ENCODE measurements at regions not wholly inside any gene's neighbourhood (a gene's known extent, or its start where the extent isn't known, plus 50 kb on each side); places are given as distances from the start of the nearest gene placed in this dataset.

DNA sequence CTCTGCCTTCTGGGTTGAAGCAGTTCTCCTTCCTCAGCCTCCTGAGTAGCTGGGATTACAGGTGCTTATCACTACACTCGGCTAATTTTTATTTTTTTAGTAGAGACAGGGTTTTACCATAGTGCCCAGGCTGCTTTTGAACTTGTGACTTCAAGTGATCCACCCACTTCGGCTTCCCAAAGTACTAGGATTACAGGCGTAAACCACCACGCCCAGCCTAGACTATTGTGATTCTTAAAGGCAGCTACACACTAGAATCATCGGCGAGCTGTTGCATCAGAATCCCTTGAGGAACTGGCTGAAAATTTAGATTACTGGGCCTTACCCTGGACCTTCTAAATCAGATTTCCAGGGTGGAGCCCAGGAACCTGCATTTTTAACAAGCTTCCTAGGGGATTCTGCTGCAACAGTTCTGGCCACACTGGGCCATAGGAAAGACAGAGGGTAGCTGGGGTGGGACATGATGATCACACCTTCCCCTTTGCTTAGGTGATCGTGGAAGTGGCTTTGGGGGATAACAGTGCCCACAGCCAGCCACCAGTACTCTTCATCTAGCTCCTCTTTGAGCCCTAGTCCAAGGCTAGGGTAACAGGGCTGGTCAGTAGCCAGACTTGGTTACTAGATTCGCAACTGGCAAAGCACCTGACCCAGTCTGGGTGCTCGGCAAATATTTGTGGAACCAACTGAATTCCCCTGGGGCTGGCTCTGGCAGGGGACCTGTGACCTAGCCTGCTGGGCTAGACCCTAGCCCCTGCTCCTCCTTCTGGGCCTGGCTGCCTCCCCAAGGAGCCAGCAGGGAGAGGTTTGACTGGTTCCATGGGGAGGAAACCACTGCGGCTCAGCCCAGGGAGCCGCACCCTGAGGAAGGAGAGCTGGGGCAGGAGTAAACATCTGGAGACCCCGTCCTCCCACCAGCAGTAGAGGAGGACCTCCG is 67.1 kb upstream of the DUSP5 start:
- H3K4me1 ChIP-seq, result peaks cover 41% of the 10 kb centered on the region

GRCh38 chr10:110431659-110432058 is 66.0 kb upstream of the DUSP5 start:
- no peaks in the 10 kb centered on the region for H3K36me3 ChIP-seq
- peak overlapping the region; percentile 70 for H3K4me2 ChIP-seq
- H3K27ac ChIP-seq, result no peak overlapping the region
- peaks cover 49% of the 10 kb centered on the region for H3K4me1 ChIP-seq
- H3K9me3 ChIP-seq, result no peaks in the 10 kb centered on the region
- no peak overlapping the region for H3K9ac ChIP-seq
- TF ChIP-seq Cebpa-rat (IDR thresholded peaks at IDR 0.05), result no peak
- H4K20me1 ChIP-seq, result no peaks in the 10 kb centered on the region
- no peak overlapping the region for H3K4me3 ChIP-seq
- H3K27me3 ChIP-seq, result no peaks in the 10 kb centered on the region

More for the DNA sequence above, 67.1 kb upstream of the DUSP5 start:
- H3K4me3 ChIP-seq, result no peak overlapping the region
- H3K9ac ChIP-seq, result no peak overlapping the region
- H3K4me2 ChIP-seq, result peak overlapping the region; percentile 70
- H3K27me3 ChIP-seq, result no peaks in the 10 kb centered on the region
- no peaks in the 10 kb centered on the region for H3K9me3 ChIP-seq
- no peaks in the 10 kb centered on the region for H3K36me3 ChIP-seq
- no peak for TF ChIP-seq Cebpa-rat (IDR thresholded peaks at IDR 0.05)
- H3K27ac ChIP-seq, result no peak overlapping the region
- H4K20me1 ChIP-seq, result no peaks in the 10 kb centered on the region

DNA sequence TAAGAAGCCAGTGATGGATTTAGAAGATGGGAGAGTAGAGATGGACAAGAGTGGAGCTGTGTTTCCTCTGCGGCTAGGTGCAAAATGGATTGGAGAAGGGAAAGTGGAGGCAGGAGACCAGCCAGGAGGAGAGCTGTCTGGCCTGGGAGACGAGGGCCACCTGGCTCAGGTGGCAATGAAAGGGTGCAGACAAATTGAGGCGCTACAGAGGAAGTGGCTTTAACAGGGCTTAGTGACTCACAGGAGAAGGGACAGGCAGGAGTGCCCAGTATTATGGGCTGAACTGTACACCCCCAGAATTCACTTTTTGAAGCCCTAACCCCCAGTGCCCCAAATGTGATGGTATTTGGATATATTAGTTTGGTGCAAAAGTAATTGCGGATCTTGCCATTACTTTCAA is 65.6 kb upstream of the DUSP5 start:
- H3K4me1 ChIP-seq, result peaks cover 53% of the 10 kb centered on the region
- no peak for TF ChIP-seq Cebpa-rat (IDR thresholded peaks at IDR 0.05)
- H3K27me3 ChIP-seq, result no peaks in the 10 kb centered on the region
- no peak overlapping the region for H3K4me3 ChIP-seq
- H4K20me1 ChIP-seq, result no peaks in the 10 kb centered on the region
- no peak overlapping the region for H3K27ac ChIP-seq
- H3K9ac ChIP-seq, result no peak overlapping the region
- peak overlapping the region; percentile 70 for H3K4me2 ChIP-seq
- no peaks in the 10 kb centered on the region for H3K36me3 ChIP-seq
- H3K9me3 ChIP-seq, result no peaks in the 10 kb centered on the region

GRCh38 chr10:110432814-110433565 is 64.7 kb upstream of the DUSP5 start:
- no peaks in the 10 kb centered on the region for H3K36me3 ChIP-seq
- H3K4me1 ChIP-seq, result peaks cover 62% of the 10 kb centered on the region
- no peak overlapping the region for H3K27ac ChIP-seq
- no peak overlapping the region for H3K4me2 ChIP-seq
- no peaks in the 10 kb centered on the region for H3K27me3 ChIP-seq
- no peaks in the 10 kb centered on the region for H3K9me3 ChIP-seq
- H4K20me1 ChIP-seq, result no peaks in the 10 kb centered on the region
- H3K9ac ChIP-seq, result no peak overlapping the region
- H3K4me3 ChIP-seq, result no peak overlapping the region
- TF ChIP-seq Cebpa-rat (IDR thresholded peaks at IDR 0.05), result no peak

- H3K36me3 ChIP-seq, result no peaks in the 10 kb centered on the region
- H3K27ac ChIP-seq, result no peak overlapping the region
- no peak overlapping the region for H3K4me3 ChIP-seq
- H3K9ac ChIP-seq, result no peak overlapping the region
- H3K27me3 ChIP-seq, result no peaks in the 10 kb centered on the region
- no peaks in the 10 kb centered on the region for H3K9me3 ChIP-seq
- peaks cover 69% of the 10 kb centered on the region for H3K4me1 ChIP-seq
- TF ChIP-seq Cebpa-rat (IDR thresholded peaks at IDR 0.05), result no peak
- peak overlapping the region; percentile 76 for H3K4me2 ChIP-seq
- H4K20me1 ChIP-seq, result no peaks in the 10 kb centered on the region
These were observed 64.0 kb upstream of the DUSP5 start for GRCh38 chr10:110433740-110434139.

- Histone ChIP-seq H3K27ac (no peak overlapping the region), H4K20me1 (no peaks in the 10 kb centered on the region), H3K9me3 (no peaks in the 10 kb centered on the region), H3K4me3 (no peak overlapping the region), H3K9ac (no peak overlapping the region), H3K27me3 (no peaks in the 10 kb centered on the region), H3K4me1 (peaks cover 69% of the 10 kb centered on the region), H3K4me2 (peak overlapping the region; percentile 76), H3K36me3 (no peaks in the 10 kb centered on the region)
- TF ChIP-seq Cebpa-rat (IDR thresholded peaks at IDR 0.05), result no peak
These were observed 63.1 kb upstream of the DUSP5 start for GRCh38 chr10:110434489-110435096.

- no peak for TF ChIP-seq Cebpa-rat (IDR thresholded peaks at IDR 0.05)
- no peaks in the 10 kb centered on the region for H4K20me1 ChIP-seq
- H3K27ac ChIP-seq, result peak overlapping the region; percentile 39; the same call in 1 of the 2 replicates
- peaks cover 55% of the 10 kb centered on the region for H3K4me1 ChIP-seq
- H3K4me2 ChIP-seq, result peak overlapping the region; percentile 79
- no peak overlapping the region for H3K9ac ChIP-seq
- H3K4me3 ChIP-seq, result no peak overlapping the region
- H3K27me3 ChIP-seq, result no peaks in the 10 kb centered on the region
- no peaks in the 10 kb centered on the region for H3K36me3 ChIP-seq
- no peaks in the 10 kb centered on the region for H3K9me3 ChIP-seq
These were observed 61.0 kb upstream of the DUSP5 start for GRCh38 chr10:110436554-110437350.

DNA sequence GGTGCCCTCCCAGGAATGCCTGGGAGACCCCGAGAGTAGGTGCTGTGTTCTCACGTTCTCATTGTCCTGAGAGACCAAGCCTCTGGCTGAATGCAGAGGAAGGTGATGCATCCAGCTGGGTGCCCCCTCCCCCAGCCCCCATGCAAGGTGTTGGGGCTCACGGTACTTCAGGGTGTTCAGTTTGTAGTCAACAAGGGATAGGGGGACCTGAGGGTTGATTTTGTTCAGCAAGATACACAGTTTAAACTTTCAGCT is 60.4 kb upstream of the DUSP5 start:
- Histone ChIP-seq H3K4me1 (peaks cover 58% of the 10 kb centered on the region), H3K9ac (no peak overlapping the region), H3K36me3 (no peaks in the 10 kb centered on the region), H3K4me2 (peak overlapping the region; percentile 79), H3K27ac (peak overlapping the region; percentile 39; the same call in 1 of the 2 replicates), H3K4me3 (peak overlapping the region; percentile 26; the same call in 1 of the 2 replicates), H3K27me3 (no peaks in the 10 kb centered on the region), H3K9me3 (no peaks in the 10 kb centered on the region), H4K20me1 (no peaks in the 10 kb centered on the region)
- no peak for TF ChIP-seq Cebpa-rat (IDR thresholded peaks at IDR 0.05)

- no peak overlapping the region for H3K9ac ChIP-seq
- peaks cover 60% of the 10 kb centered on the region for H3K4me1 ChIP-seq
- H3K36me3 ChIP-seq, result no peaks in the 10 kb centered on the region
- H4K20me1 ChIP-seq, result no peaks in the 10 kb centered on the region
- H3K9me3 ChIP-seq, result no peaks in the 10 kb centered on the region
- no peaks in the 10 kb centered on the region for H3K27me3 ChIP-seq
- 0 out of 2 replicates have a peak, but pooled peaks have one; percentile 38 for TF ChIP-seq Cebpa-rat (IDR thresholded peaks at IDR 0.05)
- H3K4me2 ChIP-seq, result peak overlapping the region; percentile 79
- peak overlapping the region; percentile 26; the same call in 1 of the 2 replicates for H3K4me3 ChIP-seq
- peak overlapping the region; percentile 39; the same call in 1 of the 2 replicates for H3K27ac ChIP-seq
These were observed 59.9 kb upstream of the DUSP5 start for GRCh38 chr10:110437761-110438341.

All from BLaER1 (cell line).